K562 (cell line): ENCODE measurements at regions not wholly inside any gene's neighbourhood (a gene's known extent, or its start where the extent isn't known, plus 50 kb on each side); places are given as distances from the start of the nearest gene placed in this dataset.

Experiments used
- CEBPG ChIP-seq, 3 experiments: fragments of 200-800 bp in 1 of 3; sonication (Bioruptor generic) in 1 of 3; sonication (generic) in 1 of 3; formaldehyde crosslinking in 1 of 3; IDR thresholded peaks in 2 of 3; conservative IDR thresholded peaks in 1 of 3; 2 replicates each; pipeline versions ENCODE4 v1.6.1 to v1.8.0; 2016 to 2022; ENCODE audit warnings: missing compliant biosample characterization in 2 of 3, missing genetic modification characterization in 2 of 3, mild to moderate bottlenecking in 1 of 3, missing genetic modification reagents in 1 of 3
- HMG20A ChIP-seq: fragments of 450-650 bp; formaldehyde crosslinking; conservative IDR thresholded peaks from 2 replicates; pipeline ENCODE4 v1.4.0; 2020; ENCODE audit warnings: mild to moderate bottlenecking, mixed read lengths
- HNRNPK ChIP-seq: fragments of 200-400 bp; formaldehyde crosslinking; IDR thresholded peaks from one replicate; pipeline ENCODE4 v1.6.1; 2018; ENCODE audit warnings: mild to moderate bottlenecking, low read depth, low read length; ENCODE audit not compliant: poor library complexity, severe bottlenecking
- HNRNPUL1 ChIP-seq: fragments of 200-400 bp; formaldehyde crosslinking; IDR thresholded peaks from 2 replicates; pipeline ENCODE4 v1.6.1; 2017; ENCODE audit warnings: low read length
- MYC ChIP-seq, 2 experiments: fragments of 250-450 bp in 1 of 2; sonication (Bioruptor Pico) in 1 of 2; IDR thresholded peaks; 2 replicates each; pipeline versions ENCODE4 v1.5.1 to v1.6.1; 2012 to 2021; ENCODE audit warnings: low read depth in 2 of 2, borderline replicate concordance in 1 of 2, improper control_type of control experiment in 1 of 2, low read length in 1 of 2, mild to moderate bottlenecking in 1 of 2, moderate library complexity in 1 of 2
- NFE2 ChIP-seq: IDR thresholded peaks from 2 replicates; pipeline ENCODE4 v1.6.1; 2014; ENCODE audit warnings: antibody characterized with exemption, low read depth
- PRMT5 ChIP-seq: sonication (generic); formaldehyde crosslinking; IDR thresholded peaks from 2 replicates; pipeline ENCODE4 v1.5.0; 2020; ENCODE audit warnings: missing genetic modification reagents
- PTBP1 ChIP-seq: fragments of 200-400 bp; formaldehyde crosslinking; IDR thresholded peaks from 2 replicates; pipeline ENCODE4 v1.6.1; 2017; ENCODE audit warnings: low read depth, low read length
- RBFOX2 ChIP-seq: fragments of 200-400 bp; formaldehyde crosslinking; IDR thresholded peaks from 2 replicates; pipeline ENCODE4 v1.6.1; 2017; ENCODE audit warnings: low read depth, mild to moderate bottlenecking, low read length, moderate library complexity
- SMARCE1 ChIP-seq: fragments of 450-650 bp; IDR thresholded peaks from 2 replicates; pipeline ENCODE4 v1.7.1; 2016; ENCODE audit warnings: mild to moderate bottlenecking
- ZNF785 ChIP-seq: fragments of 250-450 bp; sonication (Bioruptor Pico); IDR thresholded peaks from 2 replicates; pipeline ENCODE4 v1.4.0; 2020; ENCODE audit warnings: mild to moderate bottlenecking
- TF ChIP-seq, protein P1 (sequence below): fragments of 450-650 bp; IDR thresholded peaks from 2 replicates; pipeline ENCODE4 v1.6.1; 2016; ENCODE audit warnings: mild to moderate bottlenecking, moderate library complexity

DNA sequence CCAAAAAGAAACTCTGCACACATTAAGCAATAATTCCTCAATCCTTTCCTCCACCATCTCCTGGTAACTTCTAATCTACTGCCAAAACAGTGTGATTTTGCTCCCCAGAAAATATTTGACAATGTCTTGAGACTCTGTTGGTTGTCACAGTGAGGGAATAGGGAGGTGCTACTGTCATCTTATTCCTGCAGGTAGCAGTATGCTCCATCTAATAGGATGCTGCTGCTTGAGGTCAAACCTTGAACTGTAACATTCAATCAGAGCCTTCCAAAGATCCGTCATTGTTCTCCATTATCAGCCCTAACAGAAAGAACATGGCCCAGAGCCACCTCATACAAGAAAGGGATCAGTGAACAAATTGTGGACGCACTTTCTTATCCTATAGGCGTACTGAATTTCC, 514.7 kb upstream of the GRIN3A start (continued):
- TF ChIP-seq, protein P1, sequence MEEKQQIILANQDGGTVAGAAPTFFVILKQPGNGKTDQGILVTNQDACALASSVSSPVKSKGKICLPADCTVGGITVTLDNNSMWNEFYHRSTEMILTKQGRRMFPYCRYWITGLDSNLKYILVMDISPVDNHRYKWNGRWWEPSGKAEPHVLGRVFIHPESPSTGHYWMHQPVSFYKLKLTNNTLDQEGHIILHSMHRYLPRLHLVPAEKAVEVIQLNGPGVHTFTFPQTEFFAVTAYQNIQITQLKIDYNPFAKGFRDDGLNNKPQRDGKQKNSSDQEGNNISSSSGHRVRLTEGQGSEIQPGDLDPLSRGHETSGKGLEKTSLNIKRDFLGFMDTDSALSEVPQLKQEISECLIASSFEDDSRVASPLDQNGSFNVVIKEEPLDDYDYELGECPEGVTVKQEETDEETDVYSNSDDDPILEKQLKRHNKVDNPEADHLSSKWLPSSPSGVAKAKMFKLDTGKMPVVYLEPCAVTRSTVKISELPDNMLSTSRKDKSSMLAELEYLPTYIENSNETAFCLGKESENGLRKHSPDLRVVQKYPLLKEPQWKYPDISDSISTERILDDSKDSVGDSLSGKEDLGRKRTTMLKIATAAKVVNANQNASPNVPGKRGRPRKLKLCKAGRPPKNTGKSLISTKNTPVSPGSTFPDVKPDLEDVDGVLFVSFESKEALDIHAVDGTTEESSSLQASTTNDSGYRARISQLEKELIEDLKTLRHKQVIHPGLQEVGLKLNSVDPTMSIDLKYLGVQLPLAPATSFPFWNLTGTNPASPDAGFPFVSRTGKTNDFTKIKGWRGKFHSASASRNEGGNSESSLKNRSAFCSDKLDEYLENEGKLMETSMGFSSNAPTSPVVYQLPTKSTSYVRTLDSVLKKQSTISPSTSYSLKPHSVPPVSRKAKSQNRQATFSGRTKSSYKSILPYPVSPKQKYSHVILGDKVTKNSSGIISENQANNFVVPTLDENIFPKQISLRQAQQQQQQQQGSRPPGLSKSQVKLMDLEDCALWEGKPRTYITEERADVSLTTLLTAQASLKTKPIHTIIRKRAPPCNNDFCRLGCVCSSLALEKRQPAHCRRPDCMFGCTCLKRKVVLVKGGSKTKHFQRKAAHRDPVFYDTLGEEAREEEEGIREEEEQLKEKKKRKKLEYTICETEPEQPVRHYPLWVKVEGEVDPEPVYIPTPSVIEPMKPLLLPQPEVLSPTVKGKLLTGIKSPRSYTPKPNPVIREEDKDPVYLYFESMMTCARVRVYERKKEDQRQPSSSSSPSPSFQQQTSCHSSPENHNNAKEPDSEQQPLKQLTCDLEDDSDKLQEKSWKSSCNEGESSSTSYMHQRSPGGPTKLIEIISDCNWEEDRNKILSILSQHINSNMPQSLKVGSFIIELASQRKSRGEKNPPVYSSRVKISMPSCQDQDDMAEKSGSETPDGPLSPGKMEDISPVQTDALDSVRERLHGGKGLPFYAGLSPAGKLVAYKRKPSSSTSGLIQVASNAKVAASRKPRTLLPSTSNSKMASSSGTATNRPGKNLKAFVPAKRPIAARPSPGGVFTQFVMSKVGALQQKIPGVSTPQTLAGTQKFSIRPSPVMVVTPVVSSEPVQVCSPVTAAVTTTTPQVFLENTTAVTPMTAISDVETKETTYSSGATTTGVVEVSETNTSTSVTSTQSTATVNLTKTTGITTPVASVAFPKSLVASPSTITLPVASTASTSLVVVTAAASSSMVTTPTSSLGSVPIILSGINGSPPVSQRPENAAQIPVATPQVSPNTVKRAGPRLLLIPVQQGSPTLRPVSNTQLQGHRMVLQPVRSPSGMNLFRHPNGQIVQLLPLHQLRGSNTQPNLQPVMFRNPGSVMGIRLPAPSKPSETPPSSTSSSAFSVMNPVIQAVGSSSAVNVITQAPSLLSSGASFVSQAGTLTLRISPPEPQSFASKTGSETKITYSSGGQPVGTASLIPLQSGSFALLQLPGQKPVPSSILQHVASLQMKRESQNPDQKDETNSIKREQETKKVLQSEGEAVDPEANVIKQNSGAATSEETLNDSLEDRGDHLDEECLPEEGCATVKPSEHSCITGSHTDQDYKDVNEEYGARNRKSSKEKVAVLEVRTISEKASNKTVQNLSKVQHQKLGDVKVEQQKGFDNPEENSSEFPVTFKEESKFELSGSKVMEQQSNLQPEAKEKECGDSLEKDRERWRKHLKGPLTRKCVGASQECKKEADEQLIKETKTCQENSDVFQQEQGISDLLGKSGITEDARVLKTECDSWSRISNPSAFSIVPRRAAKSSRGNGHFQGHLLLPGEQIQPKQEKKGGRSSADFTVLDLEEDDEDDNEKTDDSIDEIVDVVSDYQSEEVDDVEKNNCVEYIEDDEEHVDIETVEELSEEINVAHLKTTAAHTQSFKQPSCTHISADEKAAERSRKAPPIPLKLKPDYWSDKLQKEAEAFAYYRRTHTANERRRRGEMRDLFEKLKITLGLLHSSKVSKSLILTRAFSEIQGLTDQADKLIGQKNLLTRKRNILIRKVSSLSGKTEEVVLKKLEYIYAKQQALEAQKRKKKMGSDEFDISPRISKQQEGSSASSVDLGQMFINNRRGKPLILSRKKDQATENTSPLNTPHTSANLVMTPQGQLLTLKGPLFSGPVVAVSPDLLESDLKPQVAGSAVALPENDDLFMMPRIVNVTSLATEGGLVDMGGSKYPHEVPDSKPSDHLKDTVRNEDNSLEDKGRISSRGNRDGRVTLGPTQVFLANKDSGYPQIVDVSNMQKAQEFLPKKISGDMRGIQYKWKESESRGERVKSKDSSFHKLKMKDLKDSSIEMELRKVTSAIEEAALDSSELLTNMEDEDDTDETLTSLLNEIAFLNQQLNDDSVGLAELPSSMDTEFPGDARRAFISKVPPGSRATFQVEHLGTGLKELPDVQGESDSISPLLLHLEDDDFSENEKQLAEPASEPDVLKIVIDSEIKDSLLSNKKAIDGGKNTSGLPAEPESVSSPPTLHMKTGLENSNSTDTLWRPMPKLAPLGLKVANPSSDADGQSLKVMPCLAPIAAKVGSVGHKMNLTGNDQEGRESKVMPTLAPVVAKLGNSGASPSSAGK = no peak
- no peak for TF ChIP-seq PTBP1
- no peak for TF ChIP-seq HNRNPK
- no peak for TF ChIP-seq RBFOX2
- TF ChIP-seq CEBPG (CRISPR knock-in tag; IDR thresholded peaks at IDR 0.05) = no peak
- TF ChIP-seq CEBPG (tag; conservative IDR thresholded peaks at IDR 0.05 in 1 of 2, IDR thresholded peaks at IDR 0.05 in 1 of 2) = no peak
- no peak for TF ChIP-seq HNRNPUL1
- TF ChIP-seq SMARCE1 = no peak
- no peak for TF ChIP-seq MYC (IDR thresholded peaks at IDR 0.05; ENCODE audit: low read depth, low read length)
- no peak for TF ChIP-seq MYC (CRISPR knock-in tag; IDR thresholded peaks at IDR 0.05; ENCODE audit: borderline replicate concordance, low read depth)
- TF ChIP-seq PRMT5 (CRISPR knock-in tag) = no peak
- no peak for TF ChIP-seq ZNF785 (CRISPR knock-in tag)
- no peak for TF ChIP-seq HMG20A (CRISPR knock-in tag)
- TF ChIP-seq NFE2 = no peak
